Tibial nerve (tissue), 3 donors: ENCODE measurements at regions not wholly inside any gene's neighbourhood (a gene's known extent, or its start where the extent isn't known, plus 50 kb on each side); places are given as distances from the start of the nearest gene placed in this dataset.

Experiments
- CTCF ChIP-seq, 5 experiments: fragments of 200-600 bp in 3 of 5; fragments of 450-650 bp in 2 of 5; sonication (generic) in 3 of 5; IDR thresholded peaks; one replicate each; pipeline ENCODE4 v1.5.1; 2016 to 2019; ENCODE audit warnings: antibody characterized with exemption in 5 of 5, mild to moderate bottlenecking in 3 of 5, moderate library complexity in 2 of 5
- POLR2A ChIP-seq, 2 donors: fragments of 450-650 bp; IDR thresholded peaks; one replicate each; pipeline ENCODE4 v1.6.1; 2017; ENCODE audit warnings: antibody characterized with exemption in 2 of 2, mild to moderate bottlenecking in 2 of 2, moderate library complexity in 2 of 2

GRCh38 chr4:92031825-92032224 is 271.9 kb upstream of the GRID2 start:
- no peak for TF ChIP-seq CTCF (IDR thresholded peaks at IDR 0.05)
- no peak for TF ChIP-seq POLR2A (IDR thresholded peaks at IDR 0.05)
